SK-N-SH treated with all-trans-retinoic acid at 6 μM for 48 hours (cell line): ENCODE measurements at regions not wholly inside any gene's neighbourhood (a gene's known extent, or its start where the extent isn't known, plus 50 kb on each side); places are given as distances from the start of the nearest gene placed in this dataset.

Experiments
- ATAC-seq: fragments of 200-7000 bp; cut with Tn5 transposase; 3 replicates; pipeline ENCODE4 v1.9.1; 2020; ENCODE audit warnings: mild to moderate bottlenecking, moderate library complexity
- ARNTL ChIP-seq: fragments of 450-650 bp; formaldehyde crosslinking; IDR thresholded peaks from 2 replicates; pipeline ENCODE4 v1.5.0; 2020; ENCODE audit warnings: low read depth, mild to moderate bottlenecking, moderate library complexity, borderline replicate concordance
- BACH2 ChIP-seq: fragments of 250-450 bp; sonication (Bioruptor Pico); IDR thresholded peaks from 2 replicates; pipeline ENCODE4 v1.9.0; 2021; ENCODE audit warnings: mild to moderate bottlenecking, borderline replicate concordance
- CREB5 ChIP-seq: fragments of 250-450 bp; sonication (Bioruptor Pico); IDR thresholded peaks from 2 replicates; pipeline ENCODE4 v1.5.1; 2020; ENCODE audit warnings: low read depth, mild to moderate bottlenecking, moderate library complexity
- CSRNP3 ChIP-seq: fragments of 250-450 bp; sonication (Bioruptor Pico); IDR thresholded peaks from 2 replicates; pipeline ENCODE4 v1.5.1; 2021; ENCODE audit warnings: mild to moderate bottlenecking, moderate library complexity
- GLIS3 ChIP-seq: fragments of 250-450 bp; sonication (Bioruptor Pico); IDR thresholded peaks from 2 replicates; pipeline ENCODE4 v1.5.0; 2020; ENCODE audit warnings: mild to moderate bottlenecking, moderate library complexity
- ISL1 ChIP-seq: fragments of 250-450 bp; sonication (Bioruptor Pico); IDR thresholded peaks from 2 replicates; pipeline ENCODE4 v2.1.2; 2022; ENCODE audit warnings: mild to moderate bottlenecking, moderate library complexity
- OSR1 ChIP-seq: fragments of 250-450 bp; sonication (Bioruptor Pico); IDR thresholded peaks from 2 replicates; pipeline ENCODE4 v1.8.0; 2022; ENCODE audit warnings: moderate library complexity, mild to moderate bottlenecking, inconsistent platforms
- PATZ1 ChIP-seq: fragments of 250-450 bp; sonication (Bioruptor Pico); IDR thresholded peaks from 2 replicates; pipeline ENCODE4 v1.8.0; 2020; ENCODE audit warnings: mild to moderate bottlenecking, moderate library complexity, borderline replicate concordance
- POU6F1 ChIP-seq: fragments of 250-450 bp; sonication (Bioruptor Pico); IDR thresholded peaks from 2 replicates; pipeline ENCODE4 v1.8.0; 2021; ENCODE audit warnings: low read depth, mild to moderate bottlenecking, moderate library complexity, borderline replicate concordance
- PPARA ChIP-seq: fragments of 250-450 bp; sonication (Bioruptor Pico); IDR thresholded peaks from 2 replicates; pipeline ENCODE4 v1.5.0; 2020; ENCODE audit warnings: mild to moderate bottlenecking, borderline replicate concordance
- RARB ChIP-seq: fragments of 250-450 bp; sonication (Bioruptor Pico); IDR thresholded peaks from 2 replicates; pipeline ENCODE4 v1.8.0; 2021; ENCODE audit warnings: mild to moderate bottlenecking, moderate library complexity
- SNAI2 ChIP-seq: fragments of 250-450 bp; sonication (Bioruptor Pico); IDR thresholded peaks from 2 replicates; pipeline ENCODE4 v1.5.0; 2020; ENCODE audit warnings: mild to moderate bottlenecking, moderate library complexity
- TCF4 ChIP-seq: fragments of 250-450 bp; sonication (Bioruptor Pico); IDR thresholded peaks from 2 replicates; pipeline ENCODE4 v1.8.0; 2021; ENCODE audit warnings: mild to moderate bottlenecking, moderate library complexity, borderline replicate concordance
- TSHZ2 ChIP-seq: fragments of 250-450 bp; sonication (Bioruptor Pico); IDR thresholded peaks from 2 replicates; pipeline ENCODE4 v1.5.0; 2020; ENCODE audit warnings: mild to moderate bottlenecking, moderate library complexity
- ZC3H10 ChIP-seq: fragments of 250-450 bp; sonication (Bioruptor Pico); IDR thresholded peaks from 2 replicates; pipeline ENCODE4 v1.5.1; 2021; ENCODE audit warnings: mild to moderate bottlenecking, moderate library complexity
- ZFP3 ChIP-seq: fragments of 250-450 bp; sonication (Bioruptor Pico); IDR thresholded peaks from 2 replicates; pipeline ENCODE4 v1.5.0; 2020; ENCODE audit warnings: mild to moderate bottlenecking, moderate library complexity
- ZFP30 ChIP-seq: fragments of 450-650 bp; formaldehyde crosslinking; IDR thresholded peaks from 2 replicates; pipeline ENCODE4 v1.5.0; 2022; ENCODE audit warnings: mild to moderate bottlenecking, moderate library complexity
- ZNF70 ChIP-seq: fragments of 450-650 bp; formaldehyde crosslinking; IDR thresholded peaks from 2 replicates; pipeline ENCODE4 v1.5.0; 2020; ENCODE audit warnings: mild to moderate bottlenecking, moderate library complexity
- ZNF8 ChIP-seq: fragments of 450-650 bp; formaldehyde crosslinking; IDR thresholded peaks from 2 replicates; pipeline ENCODE4 v1.5.0; 2020; ENCODE audit warnings: mild to moderate bottlenecking, moderate library complexity

- TF ChIP-seq RARB (no peak), ZFP30 (CRISPR knock-in tag) (no peak), POU6F1 (CRISPR knock-in tag) (no peak), ZFP3 (CRISPR knock-in tag) (no peak)
- no peak for ATAC-seq
Observed at GRCh38 chr7:17489961-17490360, 191.5 kb downstream of the AHR start.

- TF ChIP-seq ZFP3 (CRISPR knock-in tag) (no peak), ZC3H10 (no peak), TCF4 (CRISPR knock-in tag) (no peak), BACH2 (CRISPR knock-in tag) (no peak), GLIS3 (CRISPR knock-in tag) (no peak), ZNF8 (CRISPR knock-in tag) (no peak)
- no peak for ATAC-seq
Observed at GRCh38 chr7:17490825-17491224, 192.4 kb downstream of the AHR start.

GRCh38 chr7:17492437-17492836, 194.0 kb downstream of the AHR start:
- no peak for ATAC-seq
- TF ChIP-seq ZFP3 (CRISPR knock-in tag) = no peak
- TF ChIP-seq ARNTL (CRISPR knock-in tag) = no peak
- no peak for TF ChIP-seq ISL1 (CRISPR knock-in tag)
- TF ChIP-seq ZC3H10 = no peak
- TF ChIP-seq TCF4 (CRISPR knock-in tag) = no peak

- no peak for ATAC-seq
- TF ChIP-seq TSHZ2 (CRISPR knock-in tag) (no peak), POU6F1 (CRISPR knock-in tag) (no peak)
Observed at GRCh38 chr7:17493446-17493845, 195.0 kb downstream of the AHR start.

- no peak for ATAC-seq
- TF ChIP-seq ZFP30 (CRISPR knock-in tag) (no peak), PPARA (CRISPR knock-in tag) (no peak), TCF4 (CRISPR knock-in tag) (no peak), ZNF70 (no peak), SNAI2 (CRISPR knock-in tag) (no peak), CREB5 (CRISPR knock-in tag) (no peak), ZFP3 (CRISPR knock-in tag) (no peak), ARNTL (CRISPR knock-in tag) (no peak), RARB (no peak), CSRNP3 (CRISPR knock-in tag) (no peak), ISL1 (CRISPR knock-in tag) (no peak), POU6F1 (CRISPR knock-in tag) (no peak), PATZ1 (CRISPR knock-in tag) (no peak), ZNF8 (CRISPR knock-in tag) (no peak), OSR1 (no peak)
Observed at GRCh38 chr7:17495655-17496394, 197.4 kb downstream of the AHR start.
